ENCODE measurements at regions not wholly inside any gene's neighbourhood (a gene's known extent, or its start where the extent isn't known, plus 50 kb on each side); places are given as distances from the start of the nearest gene placed in this dataset.

GRCh38 chr15:62394079-62394478 lies 229.0 kb upstream of the C2CD4B start:
- POLR2A ChIA-PET (ENCODE audit: low non-redundant PET), result no interaction called here

DNA sequence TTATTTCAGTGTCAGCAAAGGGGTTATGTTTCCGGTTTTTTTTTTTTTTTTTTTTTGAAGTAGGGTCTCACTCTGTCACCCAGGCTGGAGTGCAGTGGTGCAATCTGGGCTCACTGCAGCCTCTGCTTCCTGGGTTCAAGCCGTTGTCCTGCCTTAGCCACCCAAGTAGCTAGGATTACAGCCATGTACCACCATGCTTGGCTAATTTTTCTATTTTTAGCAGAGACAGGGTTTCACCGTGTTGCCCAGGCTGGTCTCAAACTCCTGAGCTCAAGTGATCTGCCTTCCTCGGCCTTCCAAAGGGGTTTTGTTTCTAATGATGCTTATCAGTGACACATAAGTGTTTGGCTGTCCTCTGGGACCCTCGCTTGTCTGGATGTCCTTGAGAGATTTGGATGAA lies 235.7 kb upstream of the C2CD4B start:
- no TSS peak for BruUV-seq (replicated peaks)
- Histone ChIP-seq H3K4me1 (ENCODE audit: insufficient read depth, low read length, poor library complexity, severe bottlenecking) (no peaks in the 10 kb centered on the region), H3K27me3 (replicated peaks; ENCODE audit: insufficient read depth, low read depth, low read length, poor library complexity) (no peaks in the 10 kb centered on the region), H3K36me3 (ENCODE audit: insufficient read depth, low read length, poor library complexity, severe bottlenecking) (no peaks in the 10 kb centered on the region), H3K9me3 (ENCODE audit: low read depth, low read length, poor library complexity, severe bottlenecking) (peaks cover 10% of the 10 kb centered on the region), H3K27ac (ENCODE audit: low read depth, low read length, poor library complexity, severe bottlenecking) (no peak overlapping the region), H3K4me3 (ENCODE audit: low read depth, low read length, poor library complexity, severe bottlenecking) (no peak overlapping the region)
- DNase-seq (ENCODE audit: low spot score), result no peak
- ChIA-PET CTCF (no interaction called here), POLR2A (ENCODE audit: low non-redundant PET) (no interaction called here)
- TF ChIP-seq, protein P1, sequence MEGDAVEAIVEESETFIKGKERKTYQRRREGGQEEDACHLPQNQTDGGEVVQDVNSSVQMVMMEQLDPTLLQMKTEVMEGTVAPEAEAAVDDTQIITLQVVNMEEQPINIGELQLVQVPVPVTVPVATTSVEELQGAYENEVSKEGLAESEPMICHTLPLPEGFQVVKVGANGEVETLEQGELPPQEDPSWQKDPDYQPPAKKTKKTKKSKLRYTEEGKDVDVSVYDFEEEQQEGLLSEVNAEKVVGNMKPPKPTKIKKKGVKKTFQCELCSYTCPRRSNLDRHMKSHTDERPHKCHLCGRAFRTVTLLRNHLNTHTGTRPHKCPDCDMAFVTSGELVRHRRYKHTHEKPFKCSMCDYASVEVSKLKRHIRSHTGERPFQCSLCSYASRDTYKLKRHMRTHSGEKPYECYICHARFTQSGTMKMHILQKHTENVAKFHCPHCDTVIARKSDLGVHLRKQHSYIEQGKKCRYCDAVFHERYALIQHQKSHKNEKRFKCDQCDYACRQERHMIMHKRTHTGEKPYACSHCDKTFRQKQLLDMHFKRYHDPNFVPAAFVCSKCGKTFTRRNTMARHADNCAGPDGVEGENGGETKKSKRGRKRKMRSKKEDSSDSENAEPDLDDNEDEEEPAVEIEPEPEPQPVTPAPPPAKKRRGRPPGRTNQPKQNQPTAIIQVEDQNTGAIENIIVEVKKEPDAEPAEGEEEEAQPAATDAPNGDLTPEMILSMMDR (conservative IDR thresholded peaks at IDR 0.05; ENCODE audit: low read depth, low read length), result no peak
- TF ChIP-seq EZH2 (IDR thresholded peaks at IDR 0.05; ENCODE audit: borderline replicate concordance, low read depth, low read length, poor library complexity, severe bottlenecking), result no peak
- intact Hi-C loops (cut with micrococcal nuclease; ENCODE audit: unreplicated experiment), result no loop called here

More at GRCh38 chr15:62394079-62394478, 229.0 kb upstream of the C2CD4B start:
- Histone ChIP-seq H3K9me3 (ENCODE audit: low read depth, low read length, poor library complexity, severe bottlenecking) (peaks cover 4% of the 10 kb centered on the region), H3K4me1 (ENCODE audit: insufficient read depth, low read length, poor library complexity, severe bottlenecking) (peaks cover 4% of the 10 kb centered on the region), H3K4me3 (ENCODE audit: low read depth, low read length, poor library complexity, severe bottlenecking) (no peak overlapping the region), H3K27me3 (replicated peaks; ENCODE audit: insufficient read depth, low read depth, low read length, poor library complexity) (peaks cover 17% of the 10 kb centered on the region), H3K36me3 (ENCODE audit: insufficient read depth, low read length, poor library complexity, severe bottlenecking) (no peaks in the 10 kb centered on the region), H3K27ac (ENCODE audit: low read depth, low read length, poor library complexity, severe bottlenecking) (no peak overlapping the region)
- BruUV-seq (replicated peaks), result no TSS peak
- DNase-seq (ENCODE audit: low spot score), result no peak
- CTCF ChIA-PET, result no interaction called here
- TF ChIP-seq, protein P1 (conservative IDR thresholded peaks at IDR 0.05; ENCODE audit: low read depth, low read length), result no peak
- no peak for TF ChIP-seq EZH2 (IDR thresholded peaks at IDR 0.05; ENCODE audit: borderline replicate concordance, low read depth, low read length, poor library complexity, severe bottlenecking)
- intact Hi-C loops (cut with micrococcal nuclease; ENCODE audit: unreplicated experiment), result loop anchor here (10.0 kb wide), 1 partner anchor 141 kb away; no protein-coding TSS in a partner anchor

- no TSS peak for BruUV-seq (replicated peaks)
- Histone ChIP-seq H3K4me1 (ENCODE audit: insufficient read depth, low read length, poor library complexity, severe bottlenecking) (no peaks in the 10 kb centered on the region), H3K4me3 (ENCODE audit: low read depth, low read length, poor library complexity, severe bottlenecking) (no peak overlapping the region), H3K36me3 (ENCODE audit: insufficient read depth, low read length, poor library complexity, severe bottlenecking) (no peaks in the 10 kb centered on the region), H3K27ac (ENCODE audit: low read depth, low read length, poor library complexity, severe bottlenecking) (no peak overlapping the region), H3K27me3 (replicated peaks; ENCODE audit: insufficient read depth, low read depth, low read length, poor library complexity) (no peaks in the 10 kb centered on the region), H3K9me3 (ENCODE audit: low read depth, low read length, poor library complexity, severe bottlenecking) (peaks cover 10% of the 10 kb centered on the region)
- TF ChIP-seq, protein P1 (conservative IDR thresholded peaks at IDR 0.05; ENCODE audit: low read depth, low read length), result no peak
- TF ChIP-seq EZH2 (IDR thresholded peaks at IDR 0.05; ENCODE audit: borderline replicate concordance, low read depth, low read length, poor library complexity, severe bottlenecking), result no peak
- intact Hi-C loops (cut with micrococcal nuclease; ENCODE audit: unreplicated experiment), result no loop called here
- ChIA-PET CTCF (no interaction called here), POLR2A (ENCODE audit: low non-redundant PET) (no interaction called here)
- DNase-seq (ENCODE audit: low spot score), result no peak
These were observed 237.6 kb upstream of the C2CD4B start for GRCh38 chr15:62402687-62403086.

Data from A673 (cell line).